BLaER1 treated with 17β-estradiol and CSF1 and Interleukin-3, amounts not matched to agents 10 nM and 100 nM (cell line): ENCODE measurements at regions not wholly inside any gene's neighbourhood (a gene's known extent, or its start where the extent isn't known, plus 50 kb on each side); places are given as distances from the start of the nearest gene placed in this dataset.
"Not testable (repeated sequence)": the region's sequence is repeated elsewhere in the genome, so short reads cannot be mapped to it uniquely, and the experiment has no call there.

ENCODE experiments used
- H3K27ac ChIP-seq, 11 experiments: shearing (Covaris generic); formaldehyde crosslinking; 2 replicates each; pipeline ENCODE4 v1.8.1; 2022
- H3K27me3 ChIP-seq, 11 experiments: shearing (Covaris generic); formaldehyde crosslinking; 2 replicates each; pipeline ENCODE4 v1.8.1; 2022
- H3K36me3 ChIP-seq, 11 experiments: shearing (Covaris generic); formaldehyde crosslinking; 2 replicates each; pipeline ENCODE4 v1.8.1; 2022
- H3K4me1 ChIP-seq, 10 experiments: shearing (Covaris generic); formaldehyde crosslinking; 2 replicates each; pipeline ENCODE4 v1.8.1; 2022
- H3K4me2 ChIP-seq, 11 experiments: shearing (Covaris generic); formaldehyde crosslinking; 2 replicates each; pipeline ENCODE4 v1.8.1; 2022
- H3K4me3 ChIP-seq, 10 experiments: shearing (Covaris generic); formaldehyde crosslinking; 2 replicates each; pipeline ENCODE4 v1.8.1; 2022
- H3K9ac ChIP-seq, 11 experiments: shearing (Covaris generic); formaldehyde crosslinking; 2 replicates each; pipeline ENCODE4 v1.8.1; 2022
- H3K9me3 ChIP-seq, 11 experiments: shearing (Covaris generic); formaldehyde crosslinking; replicated peaks in 1 of 11; 2 replicates each; pipeline ENCODE4 v1.8.1; 2022
- H4K20me1 ChIP-seq, 11 experiments: shearing (Covaris generic); formaldehyde crosslinking; 2 replicates each; pipeline ENCODE4 v1.8.1; 2022
- Cebpa-rat ChIP-seq, 11 experiments: shearing (Covaris generic); IDR thresholded peaks; 2 replicates each; pipeline ENCODE4 v1.8.1; 2022

DNA sequence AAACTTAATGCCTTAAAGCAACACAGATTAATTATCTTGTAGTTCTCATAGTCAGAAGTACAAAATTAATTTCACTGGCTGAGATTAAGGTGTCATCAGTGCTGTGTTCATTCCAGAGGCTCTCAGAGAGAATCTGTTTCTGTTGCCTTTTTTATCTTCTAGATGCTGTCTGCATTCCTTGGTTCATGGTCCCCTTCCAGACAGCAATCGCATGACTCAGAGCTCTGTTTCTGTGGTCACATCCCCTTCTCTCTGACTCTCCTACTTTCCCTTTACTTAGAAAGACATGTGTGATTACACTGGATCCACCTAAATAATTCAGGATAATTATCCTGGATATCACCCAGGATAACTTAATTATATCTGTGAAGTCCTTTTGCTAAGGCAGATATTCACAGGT is 148.6 kb downstream of the MAIP1 start:
- TF ChIP-seq Cebpa-rat (IDR thresholded peaks at IDR 0.05) = no peak
- no peak overlapping the region for H3K4me3 ChIP-seq
- H3K27ac ChIP-seq = no peak overlapping the region
- H3K27me3 ChIP-seq = no peaks in the 10 kb centered on the region
- no peaks in the 10 kb centered on the region for H3K9me3 ChIP-seq
- no peaks in the 10 kb centered on the region for H3K4me1 ChIP-seq
- no peak overlapping the region for H3K9ac ChIP-seq
- H3K4me2 ChIP-seq = no peak overlapping the region
- no peaks in the 10 kb centered on the region for H3K36me3 ChIP-seq
- no peaks in the 10 kb centered on the region for H4K20me1 ChIP-seq

DNA sequence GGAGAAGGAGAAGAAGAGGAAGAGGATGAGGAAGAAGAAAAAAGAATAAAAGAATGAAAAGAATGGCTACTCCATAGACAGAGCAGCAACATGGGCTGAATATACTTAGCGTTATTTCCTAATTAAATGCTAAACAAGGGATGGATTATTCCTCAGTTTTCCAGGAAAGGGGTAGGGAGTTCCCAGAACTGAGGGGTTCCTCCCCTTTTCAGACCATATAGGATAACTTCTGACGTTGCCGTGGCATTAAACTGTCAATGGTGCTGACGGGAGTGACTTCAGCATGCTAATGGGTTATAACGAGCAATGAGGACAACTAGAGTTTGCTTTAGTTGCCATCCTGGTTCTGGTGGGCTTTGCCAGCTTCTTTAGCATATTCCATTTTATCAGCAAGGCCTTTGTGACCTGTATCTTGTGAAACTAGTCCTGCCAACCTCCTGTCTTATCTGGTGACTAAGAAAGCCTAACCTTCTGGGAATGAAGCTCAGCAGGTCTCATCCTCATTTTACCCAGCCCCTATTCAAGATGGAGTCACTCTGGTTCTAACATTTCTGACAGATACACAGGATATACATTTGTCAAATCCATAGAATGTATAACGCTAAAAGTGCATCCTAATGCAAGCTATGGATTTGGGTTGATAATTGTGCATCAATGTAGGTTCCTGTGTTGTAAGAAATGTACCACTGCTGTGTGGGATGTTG is 152.3 kb downstream of the MAIP1 start:
- no peaks in the 10 kb centered on the region for H3K36me3 ChIP-seq
- no peak overlapping the region for H3K9ac ChIP-seq
- TF ChIP-seq Cebpa-rat (IDR thresholded peaks at IDR 0.05) = no peak

DNA sequence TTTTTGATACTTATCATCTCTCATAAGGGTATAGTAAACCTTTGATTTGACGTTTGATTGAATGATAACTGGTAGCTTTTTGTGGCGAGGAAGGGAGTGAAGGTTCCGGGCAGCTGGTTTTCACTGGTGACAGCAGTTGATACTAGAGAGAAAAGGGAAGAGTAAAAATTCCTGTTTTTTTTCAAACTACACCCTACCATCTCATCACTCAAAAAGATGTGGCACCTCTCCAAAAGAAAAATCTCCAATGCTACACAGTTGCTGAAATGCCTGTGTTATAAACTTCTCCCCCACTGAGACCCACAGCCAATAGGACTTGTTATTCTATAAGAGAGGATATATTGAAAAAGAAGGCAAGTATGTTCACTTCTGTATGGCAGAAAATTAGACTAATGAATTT is 154.0 kb downstream of the MAIP1 start:
- H3K4me2 ChIP-seq = no peak overlapping the region; a peak in 1 of 22 replicates

More for the DNA sequence above, 152.3 kb downstream of the MAIP1 start:
- Histone ChIP-seq H3K4me1 (no peaks in the 10 kb centered on the region), H3K9me3 (no peaks in the 10 kb centered on the region), H3K4me2 (no peak overlapping the region), H3K27ac (no peak overlapping the region), H4K20me1 (no peaks in the 10 kb centered on the region), H3K27me3 (no peaks in the 10 kb centered on the region), H3K4me3 (no peak overlapping the region)

GRCh38 chr2:200110381-200110780 is 155.0 kb downstream of the MAIP1 start:
- 0 out of 22 replicates have a peak, but pooled peaks cover 0 to 5% (median 0%) of the 10 kb centered on the region in 11 experiments for H3K9me3 ChIP-seq
- no peak overlapping the region for H3K9ac ChIP-seq
- H3K4me1 ChIP-seq = no peaks in the 10 kb centered on the region
- no peaks in the 10 kb centered on the region for H3K36me3 ChIP-seq
- H3K4me2 ChIP-seq = no peak overlapping the region
- no peak for TF ChIP-seq Cebpa-rat (IDR thresholded peaks at IDR 0.05)
- H3K4me3 ChIP-seq = no peak overlapping the region
- H3K27ac ChIP-seq = no peak overlapping the region
- no peaks in the 10 kb centered on the region for H4K20me1 ChIP-seq
- H3K27me3 ChIP-seq = no peaks in the 10 kb centered on the region

More for the DNA sequence above, 154.0 kb downstream of the MAIP1 start:
- Histone ChIP-seq H3K4me1 (no peaks in the 10 kb centered on the region), H3K27me3 (no peaks in the 10 kb centered on the region), H4K20me1 (no peaks in the 10 kb centered on the region), H3K4me3 (no peak overlapping the region), H3K27ac (no peak overlapping the region), H3K9ac (no peak overlapping the region), H3K9me3 (no peaks in the 10 kb centered on the region), H3K36me3 (no peaks in the 10 kb centered on the region)
- no peak for TF ChIP-seq Cebpa-rat (IDR thresholded peaks at IDR 0.05)

GRCh38 chr2:200113016-200113799 is 157.8 kb downstream of the MAIP1 start:
- not testable (repeated sequence) for H3K4me2 ChIP-seq, H3K9me3 ChIP-seq, H3K9ac ChIP-seq, H3K27ac ChIP-seq, H3K4me3 ChIP-seq, H3K36me3 ChIP-seq, H3K4me1 ChIP-seq, H3K27me3 ChIP-seq, H4K20me1 ChIP-seq

- no peak overlapping the region for H3K27ac ChIP-seq
- TF ChIP-seq Cebpa-rat (IDR thresholded peaks at IDR 0.05) = no peak
- H3K36me3 ChIP-seq = no peaks in the 10 kb centered on the region
- H3K4me2 ChIP-seq = no peak overlapping the region
- H4K20me1 ChIP-seq = no peaks in the 10 kb centered on the region
- no peaks in the 10 kb centered on the region for H3K4me1 ChIP-seq
- H3K4me3 ChIP-seq = no peak overlapping the region
- H3K9me3 ChIP-seq = peaks cover 0 to 13% (median 5%) of the 10 kb centered on the region in 11 experiments; a peak in 6 of 22 replicates
- H3K27me3 ChIP-seq = no peaks in the 10 kb centered on the region
- H3K9ac ChIP-seq = no peak overlapping the region
Measured at GRCh38 chr2:200119236-200119635, 163.9 kb downstream of the MAIP1 start.

GRCh38 chr2:200121931-200122330 is 166.5 kb downstream of the MAIP1 start:
- Histone ChIP-seq H4K20me1 (no peaks in the 10 kb centered on the region), H3K27me3 (no peaks in the 10 kb centered on the region), H3K9ac (no peak overlapping the region), H3K4me2 (no peak overlapping the region), H3K4me3 (no peak overlapping the region), H3K9me3 (peaks cover 0 to 31% (median 14%) of the 10 kb centered on the region in 11 experiments; a peak in 15 of 22 replicates), H3K27ac (no peak overlapping the region), H3K36me3 (no peaks in the 10 kb centered on the region), H3K4me1 (no peaks in the 10 kb centered on the region)
- TF ChIP-seq Cebpa-rat (IDR thresholded peaks at IDR 0.05) = no peak

DNA sequence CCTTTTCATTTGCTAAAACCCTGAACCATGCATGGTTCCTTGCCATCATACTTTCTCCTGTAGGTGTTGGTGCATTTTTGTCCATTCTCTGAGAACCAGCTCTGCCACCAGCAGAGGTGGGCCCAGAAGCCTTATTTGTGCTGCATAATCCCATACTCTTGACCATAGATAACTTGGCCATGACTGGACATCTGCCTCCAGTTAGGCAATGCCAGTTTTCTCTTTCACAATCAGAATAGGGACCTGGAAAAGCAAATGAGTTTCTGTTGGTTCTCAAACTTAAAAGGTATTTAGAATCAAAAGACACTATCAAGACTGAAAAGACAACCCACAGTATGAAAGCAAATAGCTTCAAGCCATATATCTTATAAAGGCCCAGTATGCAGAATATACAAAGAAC is 167.3 kb downstream of the MAIP1 start:
- Histone ChIP-seq H3K9me3 (peaks cover 0 to 31% (median 17%) of the 10 kb centered on the region in 11 experiments; a peak in 15 of 22 replicates), H3K27me3 (no peaks in the 10 kb centered on the region), H3K27ac (no peak overlapping the region), H3K4me2 (no peak overlapping the region), H3K36me3 (no peaks in the 10 kb centered on the region), H3K4me1 (no peaks in the 10 kb centered on the region), H4K20me1 (no peaks in the 10 kb centered on the region), H3K9ac (no peak overlapping the region), H3K4me3 (no peak overlapping the region)
- no peak for TF ChIP-seq Cebpa-rat (IDR thresholded peaks at IDR 0.05)

GRCh38 chr2:200124665-200125368 is 169.4 kb downstream of the MAIP1 start:
- H3K27ac ChIP-seq, H3K36me3 ChIP-seq, H4K20me1 ChIP-seq, H3K4me1 ChIP-seq, H3K9ac ChIP-seq, H3K4me2 ChIP-seq, H3K4me3 ChIP-seq, H3K27me3 ChIP-seq: not testable (repeated sequence)
- peaks cover 0 to 25% (median 17%) of the 10 kb centered on the region in 11 experiments; a peak in 15 of 22 replicates for H3K9me3 ChIP-seq
